Endothelial cell of umbilical vein (primary cell): ENCODE measurements at regions not wholly inside any gene's neighbourhood (a gene's known extent, or its start where the extent isn't known, plus 50 kb on each side); places are given as distances from the start of the nearest gene placed in this dataset.

Source experiments
- BruUV-seq: library from RNA; stranded (reverse); fragments of 400-500 nt; replicated peaks from 2 replicates; lab custom pipeline; 2021; lab: Mats Ljungman, UMichigan
- CTCF ChIA-PET: fragments of 300-600, 350-600 bp; sonication (Branson Sonifier 250); formaldehyde crosslinking; loops from one replicate; lab custom pipeline; 2021; ENCODE audit warnings: antibody characterized with exemption, inconsistent platforms; lab: Charles Lee
- POLR2A ChIA-PET: fragments of 300-600, 350-600 bp; sonication (Branson Sonifier 250); formaldehyde crosslinking; loops from one replicate; lab custom pipeline; 2021; ENCODE audit warnings: antibody characterized with exemption, inconsistent platforms; lab: Charles Lee
- DNase-seq: peaks from one replicate; pipeline ENCODE4 v3.0.0-alpha.2; 2011; ENCODE audit warnings: low read depth, low spot score
- FAIRE-seq: peaks from 2 replicates; lab custom pipeline; 2011; peaks lifted over from hg19 to GRCh38; lab: Jason Lieb, UNC
- H2AFZ ChIP-seq: 2 replicates; pipeline ENCODE4 v1.6.0; 2012; ENCODE audit warnings: low read depth, low read length, control low read depth, inconsistent platforms
- H3K27ac ChIP-seq: 2 replicates; pipeline ENCODE4 v1.5.1; 2011; ENCODE audit warnings: low read depth, mild to moderate bottlenecking, control low read depth, low read length, moderate library complexity; ENCODE audit not compliant: insufficient read depth
- H3K27me3 ChIP-seq, 2 experiments: 2 replicates each; pipeline versions ENCODE4 v1.6.0 to v1.6.1; 2011; ENCODE audit warnings: low read length in 2 of 2, mixed read lengths in 1 of 2; ENCODE audit not compliant: control insufficient read depth in 2 of 2, insufficient read depth in 2 of 2
- H3K36me3 ChIP-seq, 2 experiments: 2 replicates in 1 of 2; 3 replicates in 1 of 2; pipeline ENCODE4 v1.5.1; 2011; ENCODE audit warnings: low read length in 2 of 2, mild to moderate bottlenecking in 1 of 2, moderate library complexity in 1 of 2; ENCODE audit not compliant: control insufficient read depth in 2 of 2, insufficient read depth in 2 of 2; ENCODE audit errors: extremely low read depth in 1 of 2
- H3K4me1 ChIP-seq: 3 replicates; pipeline ENCODE4 v1.5.1; 2011; ENCODE audit warnings: mild to moderate bottlenecking, low read length; ENCODE audit not compliant: control insufficient read depth, insufficient read depth; ENCODE audit errors: extremely low read depth
- H3K4me2 ChIP-seq: 2 replicates; pipeline ENCODE4 v1.6.1; 2011; ENCODE audit warnings: low read length, control low read depth, mixed read lengths; ENCODE audit not compliant: insufficient read depth
- H3K4me3 ChIP-seq, 3 experiments: fragments of 200-600 bp in 1 of 3; sonication (generic), shearing (Covaris generic) in 1 of 3; replicated peaks in 1 of 3; 2 replicates each; pipeline ENCODE4 v1.5.1; 2011 to 2016; ENCODE audit warnings: control low read depth in 3 of 3, low read length in 3 of 3, mild to moderate bottlenecking in 2 of 3, inconsistent platforms in 1 of 3, low read depth in 1 of 3, moderate library complexity in 1 of 3; ENCODE audit not compliant: insufficient read depth in 1 of 3
- H3K79me2 ChIP-seq: 2 replicates; pipeline ENCODE4 v1.6.0; 2012; ENCODE audit warnings: low read length, inconsistent platforms; ENCODE audit not compliant: control insufficient read depth, insufficient read depth
- H3K9ac ChIP-seq: replicated peaks from 2 replicates; pipeline ENCODE3; 2011; ENCODE audit warnings: low read length, control low read depth; ENCODE audit not compliant: insufficient read depth; ENCODE audit errors: extremely low read depth
- H3K9me1 ChIP-seq: replicated peaks from 3 replicates; pipeline ENCODE4 v1.6.0; 2011; ENCODE audit warnings: mild to moderate bottlenecking, low read length; ENCODE audit not compliant: control insufficient read depth, insufficient read depth; ENCODE audit errors: extremely low read depth
- H3K9me3 ChIP-seq: replicated peaks from 2 replicates; pipeline ENCODE4 v1.5.1; 2012; ENCODE audit warnings: low read length, inconsistent platforms; ENCODE audit not compliant: control insufficient read depth, insufficient read depth
- H4K20me1 ChIP-seq: replicated peaks from 2 replicates; pipeline ENCODE3; 2011; ENCODE audit warnings: mild to moderate bottlenecking, low read length; ENCODE audit not compliant: control insufficient read depth, insufficient read depth; ENCODE audit errors: extremely low read depth
- EZH2 ChIP-seq: IDR thresholded peaks from 2 replicates; pipeline ENCODE4 v1.6.1; 2012; ENCODE audit warnings: borderline replicate concordance, low read depth, mild to moderate bottlenecking, moderate library complexity, low read length, inconsistent platforms; ENCODE audit not compliant: severe bottlenecking
- FOS ChIP-seq: IDR thresholded peaks from 2 replicates; pipeline ENCODE4 v1.6.1; 2011; ENCODE audit warnings: mild to moderate bottlenecking, low read length, moderate library complexity, borderline replicate concordance; ENCODE audit not compliant: insufficient read depth
- GATA2 ChIP-seq: IDR thresholded peaks from 2 replicates; pipeline ENCODE4 v1.7.0; 2011; ENCODE audit warnings: low read depth, mild to moderate bottlenecking, moderate library complexity, mixed read lengths, low read length; ENCODE audit not compliant: insufficient read length, insufficient read depth
- JUN ChIP-seq: IDR thresholded peaks from 2 replicates; pipeline ENCODE4 v1.6.1; 2011; ENCODE audit warnings: borderline replicate concordance, low read depth; ENCODE audit not compliant: insufficient read length, insufficient read depth
- MYC ChIP-seq: IDR thresholded peaks from one replicate; pipeline ENCODE4 v1.6.1; 2011; ENCODE audit warnings: mild to moderate bottlenecking, low read depth, low read length
- POLR2A ChIP-seq: IDR thresholded peaks from 2 replicates; pipeline ENCODE4 v1.6.1; 2012; ENCODE audit warnings: low read depth, mild to moderate bottlenecking, control low read depth, low read length
- POLR2AphosphoS5 ChIP-seq: IDR thresholded peaks from 2 replicates; pipeline ENCODE4 v1.6.1; 2012; ENCODE audit warnings: low read depth, mild to moderate bottlenecking, control low read depth, low read length, moderate library complexity; ENCODE audit not compliant: insufficient read depth
- dilution Hi-C: fragments of 300-500 bp; cut with MboI; formaldehyde crosslinking; loops from one replicate; pipeline ENCODE4 v1.15.0; 2019; ENCODE audit warnings: low sequenced_read_pairs; ENCODE audit not compliant: extremely low pct_ligation_motif_present
- intact Hi-C: fragments of 100-400 bp; cut with micrococcal nuclease; formaldehyde crosslinking; loops from one replicate; pipeline ENCODE4 v1.10.0; 2022
- TF ChIP-seq, protein P1 (sequence below): IDR thresholded peaks from 2 replicates; pipeline ENCODE4 v1.6.1; 2011; ENCODE audit not compliant: insufficient read depth, insufficient read length
- TF ChIP-seq, protein P2 (sequence below), 2 donors: IDR thresholded peaks; 1 replicate in 1 of 2; 2 replicates in 1 of 2; pipeline ENCODE4 v1.5.1; 2011; ENCODE audit warnings: low read length in 2 of 2, mild to moderate bottlenecking in 2 of 2, moderate library complexity in 2 of 2, control low read depth in 1 of 2, inconsistent platforms in 1 of 2, low read depth in 1 of 2; ENCODE audit not compliant: insufficient read depth in 1 of 2; ENCODE audit errors: extremely low read depth in 1 of 2

DNA sequence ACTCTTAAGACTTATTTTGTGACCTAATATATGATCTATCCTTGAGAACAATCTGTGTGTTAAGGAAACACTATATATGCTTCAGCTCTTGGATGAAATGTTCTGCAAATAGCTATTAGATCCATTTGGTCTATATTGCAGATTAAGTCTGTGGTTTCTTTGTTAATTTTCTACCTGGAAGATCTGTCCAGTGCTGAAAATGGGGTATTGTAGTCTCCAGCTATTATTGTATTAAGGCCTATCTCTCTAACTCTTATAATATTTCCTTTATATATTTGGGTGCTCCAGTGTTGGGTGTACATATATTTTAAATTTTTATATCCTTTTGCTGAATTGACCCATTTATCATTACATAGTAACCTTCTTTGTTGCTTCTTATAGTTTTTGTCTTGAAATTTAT is 992.7 kb upstream of the CDH2 start:
- Histone ChIP-seq H2AFZ (no peak overlapping the region), H4K20me1 (no peaks in the 10 kb centered on the region), H3K9ac (no peak overlapping the region), H3K4me3 (no peak overlapping the region), H3K27me3 (no peaks in the 10 kb centered on the region), H3K36me3 (no peaks in the 10 kb centered on the region), H3K4me2 (no peak overlapping the region), H3K79me2 (no peaks in the 10 kb centered on the region), H3K27ac (no peak overlapping the region), H3K4me1 (peaks cover 19% of the 10 kb centered on the region), H3K9me1 (no peaks in the 10 kb centered on the region), H3K9me3 (no peaks in the 10 kb centered on the region)
- intact Hi-C loops (loop anchor here (10.0 kb wide), 3 partner anchors 205 to 405 kb away; no protein-coding TSS in a partner anchor), dilution Hi-C loops (no loop called here)
- ChIA-PET POLR2A (no interaction called here), CTCF (no interaction called here)
- no peak for FAIRE-seq
- BruUV-seq, result no TSS peak
- no peak for DNase-seq
- TF ChIP-seq FOS (no peak), JUN (no peak), MYC (no peak), EZH2 (no peak), GATA2 (no peak), POLR2AphosphoS5 (no peak), POLR2A (no peak)
- TF ChIP-seq, protein P1, sequence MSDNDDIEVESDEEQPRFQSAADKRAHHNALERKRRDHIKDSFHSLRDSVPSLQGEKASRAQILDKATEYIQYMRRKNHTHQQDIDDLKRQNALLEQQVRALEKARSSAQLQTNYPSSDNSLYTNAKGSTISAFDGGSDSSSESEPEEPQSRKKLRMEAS, result no peak
- TF ChIP-seq, protein P2, sequence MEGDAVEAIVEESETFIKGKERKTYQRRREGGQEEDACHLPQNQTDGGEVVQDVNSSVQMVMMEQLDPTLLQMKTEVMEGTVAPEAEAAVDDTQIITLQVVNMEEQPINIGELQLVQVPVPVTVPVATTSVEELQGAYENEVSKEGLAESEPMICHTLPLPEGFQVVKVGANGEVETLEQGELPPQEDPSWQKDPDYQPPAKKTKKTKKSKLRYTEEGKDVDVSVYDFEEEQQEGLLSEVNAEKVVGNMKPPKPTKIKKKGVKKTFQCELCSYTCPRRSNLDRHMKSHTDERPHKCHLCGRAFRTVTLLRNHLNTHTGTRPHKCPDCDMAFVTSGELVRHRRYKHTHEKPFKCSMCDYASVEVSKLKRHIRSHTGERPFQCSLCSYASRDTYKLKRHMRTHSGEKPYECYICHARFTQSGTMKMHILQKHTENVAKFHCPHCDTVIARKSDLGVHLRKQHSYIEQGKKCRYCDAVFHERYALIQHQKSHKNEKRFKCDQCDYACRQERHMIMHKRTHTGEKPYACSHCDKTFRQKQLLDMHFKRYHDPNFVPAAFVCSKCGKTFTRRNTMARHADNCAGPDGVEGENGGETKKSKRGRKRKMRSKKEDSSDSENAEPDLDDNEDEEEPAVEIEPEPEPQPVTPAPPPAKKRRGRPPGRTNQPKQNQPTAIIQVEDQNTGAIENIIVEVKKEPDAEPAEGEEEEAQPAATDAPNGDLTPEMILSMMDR (IDR thresholded peaks at IDR 0.05; ENCODE audit: extremely low read depth in 1 of 2, insufficient read depth in 1 of 2, low read depth in 1 of 2, low read length in 2 of 2), result no peak
